Type B pancreatic cell (in vitro differentiated cells): ENCODE measurements at regions not wholly inside any gene's neighbourhood (a gene's known extent, or its start where the extent isn't known, plus 50 kb on each side); places are given as distances from the start of the nearest gene placed in this dataset.

Experiments
- DNase-seq: peaks from one replicate; pipeline ENCODE4 v3.0.0; 2021; ENCODE audit warnings: mixed read lengths; ENCODE audit not compliant: unreplicated experiment; ENCODE audit errors: extremely low spot score
- H3K27ac Mint-ChIP-seq: 2 replicates; pipeline ENCODE4 v1.8.0; 2021; ENCODE audit warnings: mild to moderate bottlenecking, mixed read lengths
- H3K27me3 Mint-ChIP-seq: 2 replicates; pipeline ENCODE4 v1.8.0; 2021; ENCODE audit warnings: mixed read lengths
- H3K36me3 Mint-ChIP-seq: 2 replicates; pipeline ENCODE4 v1.8.0; 2021; ENCODE audit warnings: mixed read lengths
- H3K4me1 Mint-ChIP-seq: one replicate; pipeline ENCODE4 v1.8.0; 2021; ENCODE audit warnings: mixed read lengths; ENCODE audit not compliant: unreplicated experiment
- H3K4me3 Mint-ChIP-seq: 2 replicates; pipeline ENCODE4 v1.8.0; 2021; ENCODE audit warnings: mild to moderate bottlenecking, mixed read lengths
- H3K9me3 Mint-ChIP-seq: 2 replicates; pipeline ENCODE4 v1.8.0; 2021; ENCODE audit warnings: mixed read lengths
- TF ChIP-seq, protein P1 (sequence below): fragments of 200-600 bp; sonication (generic); conservative IDR thresholded peaks from 2 replicates; pipeline ENCODE4 v1.5.0; 2021; ENCODE audit warnings: antibody characterized with exemption, mild to moderate bottlenecking

- Mint-ChIP-seq H3K27me3 (no peaks in the 10 kb centered on the region), H3K9me3 (peaks cover 5% of the 10 kb centered on the region), H3K4me1 (peaks cover 8% of the 10 kb centered on the region), H3K27ac (no peak overlapping the region), H3K36me3 (no peaks in the 10 kb centered on the region), H3K4me3 (no peak overlapping the region)
- no peak for DNase-seq
- TF ChIP-seq, protein P1, sequence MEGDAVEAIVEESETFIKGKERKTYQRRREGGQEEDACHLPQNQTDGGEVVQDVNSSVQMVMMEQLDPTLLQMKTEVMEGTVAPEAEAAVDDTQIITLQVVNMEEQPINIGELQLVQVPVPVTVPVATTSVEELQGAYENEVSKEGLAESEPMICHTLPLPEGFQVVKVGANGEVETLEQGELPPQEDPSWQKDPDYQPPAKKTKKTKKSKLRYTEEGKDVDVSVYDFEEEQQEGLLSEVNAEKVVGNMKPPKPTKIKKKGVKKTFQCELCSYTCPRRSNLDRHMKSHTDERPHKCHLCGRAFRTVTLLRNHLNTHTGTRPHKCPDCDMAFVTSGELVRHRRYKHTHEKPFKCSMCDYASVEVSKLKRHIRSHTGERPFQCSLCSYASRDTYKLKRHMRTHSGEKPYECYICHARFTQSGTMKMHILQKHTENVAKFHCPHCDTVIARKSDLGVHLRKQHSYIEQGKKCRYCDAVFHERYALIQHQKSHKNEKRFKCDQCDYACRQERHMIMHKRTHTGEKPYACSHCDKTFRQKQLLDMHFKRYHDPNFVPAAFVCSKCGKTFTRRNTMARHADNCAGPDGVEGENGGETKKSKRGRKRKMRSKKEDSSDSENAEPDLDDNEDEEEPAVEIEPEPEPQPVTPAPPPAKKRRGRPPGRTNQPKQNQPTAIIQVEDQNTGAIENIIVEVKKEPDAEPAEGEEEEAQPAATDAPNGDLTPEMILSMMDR, result no peak
Measured at GRCh38 chr15:45847645-45848044, 212.8 kb downstream of the SQOR start.

DNA sequence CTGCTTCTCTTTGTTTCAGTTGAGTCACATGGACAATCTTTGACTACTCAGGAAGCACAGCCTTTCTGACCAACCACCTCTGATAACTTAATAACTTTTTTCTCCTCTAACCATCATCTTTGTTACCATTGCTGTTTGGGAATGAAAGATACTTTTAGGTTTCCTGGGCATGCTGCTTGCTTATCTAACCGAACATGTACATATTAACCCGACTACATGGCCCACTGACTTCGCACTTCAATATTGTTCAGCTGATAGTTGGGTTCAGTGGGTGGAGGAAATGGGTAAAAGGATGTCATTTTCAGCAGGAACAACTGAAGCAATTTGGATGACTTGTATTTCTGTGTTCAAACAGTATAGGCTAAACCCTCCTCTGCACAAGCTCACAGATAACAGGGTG is 214.3 kb downstream of the SQOR start:
- DNase-seq, result no peak
- H3K36me3 Mint-ChIP-seq, result no peaks in the 10 kb centered on the region
- no peaks in the 10 kb centered on the region for H3K27me3 Mint-ChIP-seq
- no peak overlapping the region for H3K27ac Mint-ChIP-seq
- H3K4me3 Mint-ChIP-seq, result no peak overlapping the region
- TF ChIP-seq, protein P1, result no peak
- H3K9me3 Mint-ChIP-seq, result peaks cover 5% of the 10 kb centered on the region
- H3K4me1 Mint-ChIP-seq, result peaks cover 5% of the 10 kb centered on the region

GRCh38 chr15:45854455-45855202 is 219.8 kb downstream of the SQOR start:
- H3K27ac Mint-ChIP-seq, result no peak overlapping the region
- H3K9me3 Mint-ChIP-seq, result peaks cover 5% of the 10 kb centered on the region
- no peak overlapping the region for H3K4me3 Mint-ChIP-seq
- no peaks in the 10 kb centered on the region for H3K4me1 Mint-ChIP-seq
- no peaks in the 10 kb centered on the region for H3K36me3 Mint-ChIP-seq
- no peaks in the 10 kb centered on the region for H3K27me3 Mint-ChIP-seq
- DNase-seq, result no peak
- TF ChIP-seq, protein P1, result no peak

DNA sequence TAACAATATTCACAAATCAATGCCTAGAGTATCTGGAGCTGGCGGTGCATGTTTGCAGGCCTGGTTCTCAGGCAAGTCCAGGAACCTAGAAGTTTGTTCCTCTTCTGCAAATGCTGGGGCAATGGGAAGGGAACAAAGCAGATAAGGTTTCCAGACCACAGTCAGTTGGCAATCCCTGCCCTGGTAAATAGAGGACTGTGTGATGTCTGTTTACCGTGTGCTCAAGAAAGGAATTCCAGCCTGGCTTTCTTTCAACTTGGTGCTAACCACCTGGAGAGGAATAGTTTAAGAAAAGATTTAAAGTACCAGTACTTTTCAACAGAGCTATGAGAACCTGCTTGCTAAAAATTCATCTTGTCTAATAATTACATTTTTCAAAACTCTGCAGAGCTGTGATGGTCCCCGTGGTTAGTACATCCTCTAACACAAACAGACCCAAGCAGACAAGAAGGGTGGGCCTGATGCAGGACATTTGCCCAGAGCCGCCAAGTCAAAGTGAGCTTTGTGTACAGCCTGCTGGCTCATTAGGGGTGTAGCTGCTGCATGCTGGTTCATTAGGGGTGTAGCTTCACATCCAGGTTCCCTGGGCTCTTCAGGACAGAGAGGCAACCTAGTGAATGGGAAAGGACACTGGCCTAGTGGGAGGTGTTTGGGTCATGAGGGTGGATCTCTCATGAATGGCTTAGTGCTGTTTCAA is 220.5 kb downstream of the SQOR start:
- no peak overlapping the region for H3K4me3 Mint-ChIP-seq
- H3K27me3 Mint-ChIP-seq, result no peaks in the 10 kb centered on the region
- H3K4me1 Mint-ChIP-seq, result no peaks in the 10 kb centered on the region

DNA sequence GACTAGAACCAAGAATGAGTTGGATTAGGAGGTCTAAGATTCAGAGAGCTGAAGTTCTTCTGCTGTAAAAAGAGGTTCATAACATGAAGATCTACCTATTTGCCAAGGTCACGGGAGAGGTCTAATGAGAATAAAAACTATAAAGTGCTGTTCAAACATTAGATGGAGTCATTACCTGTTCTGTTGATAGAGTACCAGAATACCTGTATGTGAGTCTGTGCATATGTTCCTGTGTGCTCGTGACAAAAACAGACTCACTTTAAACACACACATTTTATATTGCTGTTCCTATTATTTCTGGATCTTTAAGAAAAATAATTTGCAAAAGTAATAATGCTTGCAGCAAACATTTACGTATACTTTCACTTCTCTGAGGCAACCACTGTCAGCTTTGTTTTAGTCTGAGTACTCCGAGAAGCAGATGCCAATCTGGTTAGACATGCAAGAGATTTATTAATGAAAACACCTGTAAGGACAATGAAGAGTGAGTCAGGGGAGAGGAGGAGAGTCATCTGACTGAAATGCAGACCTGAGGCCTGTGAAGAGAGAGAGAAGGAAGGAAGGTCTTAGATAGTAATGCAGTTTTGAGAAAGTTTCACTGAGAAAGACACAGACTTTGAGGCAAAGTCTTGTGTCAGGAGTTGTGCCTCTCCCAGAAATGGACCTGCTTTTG is 221.2 kb downstream of the SQOR start:
- no peaks in the 10 kb centered on the region for H3K4me1 Mint-ChIP-seq
- DNase-seq, result no peak
- H3K9me3 Mint-ChIP-seq, result no peaks in the 10 kb centered on the region
- no peak overlapping the region for H3K4me3 Mint-ChIP-seq
- H3K27ac Mint-ChIP-seq, result peak overlapping the region; percentile 35
- TF ChIP-seq, protein P1, result no peak
- no peaks in the 10 kb centered on the region for H3K27me3 Mint-ChIP-seq
- no peaks in the 10 kb centered on the region for H3K36me3 Mint-ChIP-seq

More for the DNA sequence above, 220.5 kb downstream of the SQOR start:
- H3K36me3 Mint-ChIP-seq, result no peaks in the 10 kb centered on the region
- DNase-seq, result no peak
- H3K27ac Mint-ChIP-seq, result no peak overlapping the region
- H3K9me3 Mint-ChIP-seq, result peaks cover 2% of the 10 kb centered on the region
- TF ChIP-seq, protein P1, result no peak
